ENCODE measurements at regions not wholly inside any gene's neighbourhood (a gene's known extent, or its start where the extent isn't known, plus 50 kb on each side); places are given as distances from the start of the nearest gene placed in this dataset.

- Histone ChIP-seq H3K4me2 (ENCODE audit: control insufficient read depth, extremely low read depth, insufficient read depth, low read depth, low read length) (no peak overlapping the region), H3K27ac (ENCODE audit: control insufficient read depth, insufficient read depth, low read length) (no peak overlapping the region)
Measured at GRCh38 chr18:29181151-29181901, 1004.4 kb upstream of the CDH2 start.

GRCh38 chr18:29176681-29177080 lies 999.8 kb upstream of the CDH2 start:
- Histone ChIP-seq H3K4me1 (ENCODE audit: control insufficient read depth, extremely low read depth, insufficient read depth, low read length) (peaks cover 6% of the 10 kb centered on the region), H3K36me3 (ENCODE audit: control insufficient read depth in 2 of 2, extremely low read depth in 1 of 2, insufficient read depth in 2 of 2, low read length in 2 of 2) (peaks cover 4 to 7% of the 10 kb centered on the region in 2 experiments), H4K20me1 (ENCODE audit: control insufficient read depth, extremely low read depth, insufficient read depth, low read length) (no peaks in the 10 kb centered on the region), H2AFZ (ENCODE audit: control insufficient read depth, low read length) (no peak overlapping the region), H3K9me1 (ENCODE audit: control insufficient read depth, extremely low read depth, insufficient read depth, low read length) (no peaks in the 10 kb centered on the region), H3K9ac (ENCODE audit: control insufficient read depth, extremely low read depth, insufficient read depth, low read length) (no peak overlapping the region), H3K4me3 (ENCODE audit: control insufficient read depth in 2 of 3, extremely low read depth in 1 of 3, insufficient read depth in 2 of 3, low read depth in 1 of 3, low read length in 3 of 3) (no peak overlapping the region), H3K4me2 (ENCODE audit: control insufficient read depth, extremely low read depth, insufficient read depth, low read depth, low read length) (no peak overlapping the region), H3K79me2 (ENCODE audit: control insufficient read depth, insufficient read depth, low read length) (peaks cover 5% of the 10 kb centered on the region), H3K27ac (ENCODE audit: control insufficient read depth, insufficient read depth, low read length) (no peak overlapping the region), H3K27me3 (ENCODE audit: control insufficient read depth, extremely low read depth, insufficient read depth, low read length) (no peaks in the 10 kb centered on the region), H3K9me3 (ENCODE audit: control insufficient read depth, low read depth, low read length) (no peaks in the 10 kb centered on the region)
- FAIRE-seq (no peak), DNase-seq (ENCODE audit: low read depth, low spot score) (no peak)
- TF ChIP-seq EZH2 (IDR thresholded peaks at IDR 0.05; ENCODE audit: low read length) (no peak), CTCF (optimal IDR thresholded peaks at IDR 0.05 in 1 of 3, IDR thresholded peaks at IDR 0.05 in 1 of 3, conservative IDR thresholded peaks at IDR 0.05 in 1 of 3; ENCODE audit: extremely low read depth in 1 of 3, insufficient read depth in 2 of 3, low read length in 3 of 3) (no peak)
- dilution Hi-C loops (cut with MboI; ENCODE audit: extremely low pct_ligation_motif_present, low sequenced_read_pairs) = no loop called here

More at GRCh38 chr18:29181151-29181901, 1004.4 kb upstream of the CDH2 start:
- Histone ChIP-seq H3K9me3 (ENCODE audit: control insufficient read depth, low read depth, low read length) (no peaks in the 10 kb centered on the region), H3K4me1 (ENCODE audit: control insufficient read depth, extremely low read depth, insufficient read depth, low read length) (peaks cover 6% of the 10 kb centered on the region), H3K4me3 (ENCODE audit: control insufficient read depth in 2 of 3, extremely low read depth in 1 of 3, insufficient read depth in 2 of 3, low read depth in 1 of 3, low read length in 3 of 3) (no peak overlapping the region), H3K9ac (ENCODE audit: control insufficient read depth, extremely low read depth, insufficient read depth, low read length) (no peak overlapping the region), H2AFZ (ENCODE audit: control insufficient read depth, low read length) (no peak overlapping the region), H3K36me3 (ENCODE audit: control insufficient read depth in 2 of 2, extremely low read depth in 1 of 2, insufficient read depth in 2 of 2, low read length in 2 of 2) (no peaks in the 10 kb centered on the region), H4K20me1 (ENCODE audit: control insufficient read depth, extremely low read depth, insufficient read depth, low read length) (no peaks in the 10 kb centered on the region), H3K27me3 (ENCODE audit: control insufficient read depth, extremely low read depth, insufficient read depth, low read length) (no peaks in the 10 kb centered on the region), H3K9me1 (ENCODE audit: control insufficient read depth, extremely low read depth, insufficient read depth, low read length) (no peaks in the 10 kb centered on the region), H3K79me2 (ENCODE audit: control insufficient read depth, insufficient read depth, low read length) (no peaks in the 10 kb centered on the region)
- dilution Hi-C loops (cut with MboI; ENCODE audit: extremely low pct_ligation_motif_present, low sequenced_read_pairs) = no loop called here
- FAIRE-seq (peak; percentile 39), DNase-seq (ENCODE audit: low read depth, low spot score) (no peak)
- TF ChIP-seq EZH2 (IDR thresholded peaks at IDR 0.05; ENCODE audit: low read length) (no peak), CTCF (optimal IDR thresholded peaks at IDR 0.05 in 1 of 3, IDR thresholded peaks at IDR 0.05 in 1 of 3, conservative IDR thresholded peaks at IDR 0.05 in 1 of 3; ENCODE audit: extremely low read depth in 1 of 3, insufficient read depth in 2 of 3, low read length in 3 of 3) (no peak)

Measured in keratinocyte (primary cell).